ENCODE measurements at regions not wholly inside any gene's neighbourhood (a gene's known extent, or its start where the extent isn't known, plus 50 kb on each side); places are given as distances from the start of the nearest gene placed in this dataset.
"Not testable (repeated sequence)": the region's sequence is repeated elsewhere in the genome, so short reads cannot be mapped to it uniquely, and the experiment has no call there.

GRCh38 chr12:131293071-131294015, 339.6 kb downstream of the ADGRD1 start:
- not testable (repeated sequence) for DNase-seq

GRCh38 chr12:131294716-131295115, 341.0 kb downstream of the ADGRD1 start:
- not testable (repeated sequence) for DNase-seq

GRCh38 chr12:131295117-131295516, 341.4 kb downstream of the ADGRD1 start:
- DNase-seq: not testable (repeated sequence)

GRCh38 chr12:131295559-131295958, 341.9 kb downstream of the ADGRD1 start:
- not testable (repeated sequence) for DNase-seq

- not testable (repeated sequence) for DNase-seq
These were observed 342.4 kb downstream of the ADGRD1 start for GRCh38 chr12:131296136-131296535.

- not testable (repeated sequence) for DNase-seq
These were observed 342.9 kb downstream of the ADGRD1 start for GRCh38 chr12:131296651-131297050.

- DNase-seq: not testable (repeated sequence)
These were observed 345.0 kb downstream of the ADGRD1 start for GRCh38 chr12:131298526-131299369.

- not testable (repeated sequence) for DNase-seq
These were observed 345.6 kb downstream of the ADGRD1 start for GRCh38 chr12:131299370-131299701.

- DNase-seq: not testable (repeated sequence)
These were observed 349.9 kb downstream of the ADGRD1 start for GRCh38 chr12:131303576-131303975.

- not testable (repeated sequence) for DNase-seq
These were observed 350.9 kb downstream of the ADGRD1 start for GRCh38 chr12:131304642-131305041.

GRCh38 chr12:131309700-131310099, 356.0 kb downstream of the ADGRD1 start:
- no peak for DNase-seq

- DNase-seq: not testable (repeated sequence)
These were observed 356.7 kb downstream of the ADGRD1 start for GRCh38 chr12:131310227-131310969.

GRCh38 chr12:131311279-131311722, 357.6 kb downstream of the ADGRD1 start:
- DNase-seq: not testable (repeated sequence)

- no peak for DNase-seq
These were observed 358.1 kb downstream of the ADGRD1 start for GRCh38 chr12:131311764-131312163.

- DNase-seq: not testable (repeated sequence)
These were observed 358.7 kb downstream of the ADGRD1 start for GRCh38 chr12:131312382-131312781.

- DNase-seq: no peak
These were observed 359.3 kb downstream of the ADGRD1 start for GRCh38 chr12:131312793-131313545.

- DNase-seq: no peak
These were observed 359.9 kb downstream of the ADGRD1 start for GRCh38 chr12:131313635-131314034.

GRCh38 chr12:131314524-131315090, 360.9 kb downstream of the ADGRD1 start:
- no peak for DNase-seq

GRCh38 chr12:131315601-131316000, 361.9 kb downstream of the ADGRD1 start:
- no peak for DNase-seq

- DNase-seq: no peak
These were observed 362.7 kb downstream of the ADGRD1 start for GRCh38 chr12:131316388-131316787.

- DNase-seq: no peak
These were observed 364.5 kb downstream of the ADGRD1 start for GRCh38 chr12:131318045-131318685.

All from GDM1 (cell line).